ENCODE measurements at regions not wholly inside any gene's neighbourhood (a gene's known extent, or its start where the extent isn't known, plus 50 kb on each side); places are given as distances from the start of the nearest gene placed in this dataset.

DNA sequence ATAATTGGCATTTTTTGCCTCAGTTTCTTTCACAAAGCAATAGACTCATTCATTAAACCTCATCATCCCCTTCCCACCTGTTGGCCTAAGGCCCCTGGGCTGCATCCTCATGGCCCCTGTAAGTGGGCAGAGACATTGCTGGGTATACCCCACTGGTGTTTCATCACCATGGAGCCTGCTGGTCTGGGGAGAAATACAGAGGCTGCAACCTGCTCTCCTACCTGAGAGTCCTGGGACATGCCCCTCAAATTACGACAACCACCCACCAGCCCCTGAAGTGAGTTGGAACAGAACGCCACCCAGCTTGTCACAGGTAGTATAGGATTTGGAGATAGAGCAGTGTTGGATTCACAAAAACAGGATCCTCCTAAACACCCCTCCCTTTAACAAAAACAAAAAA lies 190.8 kb downstream of the ANKRD60 start (continued):
- TF ChIP-seq, protein P1, sequence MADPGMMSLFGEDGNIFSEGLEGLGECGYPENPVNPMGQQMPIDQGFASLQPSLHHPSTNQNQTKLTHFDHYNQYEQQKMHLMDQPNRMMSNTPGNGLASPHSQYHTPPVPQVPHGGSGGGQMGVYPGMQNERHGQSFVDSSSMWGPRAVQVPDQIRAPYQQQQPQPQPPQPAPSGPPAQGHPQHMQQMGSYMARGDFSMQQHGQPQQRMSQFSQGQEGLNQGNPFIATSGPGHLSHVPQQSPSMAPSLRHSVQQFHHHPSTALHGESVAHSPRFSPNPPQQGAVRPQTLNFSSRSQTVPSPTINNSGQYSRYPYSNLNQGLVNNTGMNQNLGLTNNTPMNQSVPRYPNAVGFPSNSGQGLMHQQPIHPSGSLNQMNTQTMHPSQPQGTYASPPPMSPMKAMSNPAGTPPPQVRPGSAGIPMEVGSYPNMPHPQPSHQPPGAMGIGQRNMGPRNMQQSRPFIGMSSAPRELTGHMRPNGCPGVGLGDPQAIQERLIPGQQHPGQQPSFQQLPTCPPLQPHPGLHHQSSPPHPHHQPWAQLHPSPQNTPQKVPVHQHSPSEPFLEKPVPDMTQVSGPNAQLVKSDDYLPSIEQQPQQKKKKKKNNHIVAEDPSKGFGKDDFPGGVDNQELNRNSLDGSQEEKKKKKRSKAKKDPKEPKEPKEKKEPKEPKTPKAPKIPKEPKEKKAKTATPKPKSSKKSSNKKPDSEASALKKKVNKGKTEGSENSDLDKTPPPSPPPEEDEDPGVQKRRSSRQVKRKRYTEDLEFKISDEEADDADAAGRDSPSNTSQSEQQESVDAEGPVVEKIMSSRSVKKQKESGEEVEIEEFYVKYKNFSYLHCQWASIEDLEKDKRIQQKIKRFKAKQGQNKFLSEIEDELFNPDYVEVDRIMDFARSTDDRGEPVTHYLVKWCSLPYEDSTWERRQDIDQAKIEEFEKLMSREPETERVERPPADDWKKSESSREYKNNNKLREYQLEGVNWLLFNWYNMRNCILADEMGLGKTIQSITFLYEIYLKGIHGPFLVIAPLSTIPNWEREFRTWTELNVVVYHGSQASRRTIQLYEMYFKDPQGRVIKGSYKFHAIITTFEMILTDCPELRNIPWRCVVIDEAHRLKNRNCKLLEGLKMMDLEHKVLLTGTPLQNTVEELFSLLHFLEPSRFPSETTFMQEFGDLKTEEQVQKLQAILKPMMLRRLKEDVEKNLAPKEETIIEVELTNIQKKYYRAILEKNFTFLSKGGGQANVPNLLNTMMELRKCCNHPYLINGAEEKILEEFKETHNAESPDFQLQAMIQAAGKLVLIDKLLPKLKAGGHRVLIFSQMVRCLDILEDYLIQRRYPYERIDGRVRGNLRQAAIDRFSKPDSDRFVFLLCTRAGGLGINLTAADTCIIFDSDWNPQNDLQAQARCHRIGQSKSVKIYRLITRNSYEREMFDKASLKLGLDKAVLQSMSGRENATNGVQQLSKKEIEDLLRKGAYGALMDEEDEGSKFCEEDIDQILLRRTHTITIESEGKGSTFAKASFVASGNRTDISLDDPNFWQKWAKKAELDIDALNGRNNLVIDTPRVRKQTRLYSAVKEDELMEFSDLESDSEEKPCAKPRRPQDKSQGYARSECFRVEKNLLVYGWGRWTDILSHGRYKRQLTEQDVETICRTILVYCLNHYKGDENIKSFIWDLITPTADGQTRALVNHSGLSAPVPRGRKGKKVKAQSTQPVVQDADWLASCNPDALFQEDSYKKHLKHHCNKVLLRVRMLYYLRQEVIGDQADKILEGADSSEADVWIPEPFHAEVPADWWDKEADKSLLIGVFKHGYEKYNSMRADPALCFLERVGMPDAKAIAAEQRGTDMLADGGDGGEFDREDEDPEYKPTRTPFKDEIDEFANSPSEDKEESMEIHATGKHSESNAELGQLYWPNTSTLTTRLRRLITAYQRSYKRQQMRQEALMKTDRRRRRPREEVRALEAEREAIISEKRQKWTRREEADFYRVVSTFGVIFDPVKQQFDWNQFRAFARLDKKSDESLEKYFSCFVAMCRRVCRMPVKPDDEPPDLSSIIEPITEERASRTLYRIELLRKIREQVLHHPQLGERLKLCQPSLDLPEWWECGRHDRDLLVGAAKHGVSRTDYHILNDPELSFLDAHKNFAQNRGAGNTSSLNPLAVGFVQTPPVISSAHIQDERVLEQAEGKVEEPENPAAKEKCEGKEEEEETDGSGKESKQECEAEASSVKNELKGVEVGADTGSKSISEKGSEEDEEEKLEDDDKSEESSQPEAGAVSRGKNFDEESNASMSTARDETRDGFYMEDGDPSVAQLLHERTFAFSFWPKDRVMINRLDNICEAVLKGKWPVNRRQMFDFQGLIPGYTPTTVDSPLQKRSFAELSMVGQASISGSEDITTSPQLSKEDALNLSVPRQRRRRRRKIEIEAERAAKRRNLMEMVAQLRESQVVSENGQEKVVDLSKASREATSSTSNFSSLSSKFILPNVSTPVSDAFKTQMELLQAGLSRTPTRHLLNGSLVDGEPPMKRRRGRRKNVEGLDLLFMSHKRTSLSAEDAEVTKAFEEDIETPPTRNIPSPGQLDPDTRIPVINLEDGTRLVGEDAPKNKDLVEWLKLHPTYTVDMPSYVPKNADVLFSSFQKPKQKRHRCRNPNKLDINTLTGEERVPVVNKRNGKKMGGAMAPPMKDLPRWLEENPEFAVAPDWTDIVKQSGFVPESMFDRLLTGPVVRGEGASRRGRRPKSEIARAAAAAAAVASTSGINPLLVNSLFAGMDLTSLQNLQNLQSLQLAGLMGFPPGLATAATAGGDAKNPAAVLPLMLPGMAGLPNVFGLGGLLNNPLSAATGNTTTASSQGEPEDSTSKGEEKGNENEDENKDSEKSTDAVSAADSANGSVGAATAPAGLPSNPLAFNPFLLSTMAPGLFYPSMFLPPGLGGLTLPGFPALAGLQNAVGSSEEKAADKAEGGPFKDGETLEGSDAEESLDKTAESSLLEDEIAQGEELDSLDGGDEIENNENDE (IDR thresholded peaks at IDR 0.05; ENCODE audit: insufficient replicate concordance, low read length): no peak
- TF ChIP-seq SUZ12 (IDR thresholded peaks at IDR 0.05; ENCODE audit: low read length) (no peak), JUN (IDR thresholded peaks at IDR 0.05; ENCODE audit: low read depth, low read length) (no peak), GABPA (IDR thresholded peaks at IDR 0.05; ENCODE audit: borderline replicate concordance, insufficient read depth, low read length) (no peak)

All from H1 (cell line).